Common myeloid progenitor, CD34-positive (primary cell): ENCODE measurements at regions not wholly inside any gene's neighbourhood (a gene's known extent, or its start where the extent isn't known, plus 50 kb on each side); places are given as distances from the start of the nearest gene placed in this dataset.

Experiments used
- CTCF ChIA-PET: fragments of 350-600 bp; sonication (Branson Sonifier 250); formaldehyde crosslinking; loops from one replicate; lab custom pipeline; 2021; ENCODE audit warnings: antibody characterized with exemption; lab: Charles Lee
- POLR2A ChIA-PET: fragments of 350-600 bp; sonication (Branson Sonifier 250); formaldehyde crosslinking; loops from one replicate; lab custom pipeline; 2021; ENCODE audit warnings: antibody characterized with exemption; lab: Charles Lee
- DNase-seq, 3 donors: peaks; one replicate each; pipeline versions ENCODE4 v3.0.0 to v3.0.0-alpha.2; 2013
- H3K27ac ChIP-seq, 2 experiments: 1 replicate in 1 of 2; 2 replicates in 1 of 2; pipeline ENCODE4 v1.7.0; 2013; ENCODE audit warnings: inconsistent platforms in 2 of 2, low read length in 2 of 2, mild to moderate bottlenecking in 2 of 2, low read depth in 1 of 2, moderate library complexity in 1 of 2; ENCODE audit not compliant: severe bottlenecking in 2 of 2, insufficient read depth in 1 of 2, poor library complexity in 1 of 2
- H3K27me3 ChIP-seq, 5 experiments: replicated peaks in 2 of 5; 1 replicate in 3 of 5; 2 replicates in 2 of 5; pipeline versions ENCODE4 v1.6.1 to v1.7.0; 2013; ENCODE audit warnings: low read length in 4 of 5, mild to moderate bottlenecking in 2 of 5, moderate library complexity in 2 of 5, inconsistent platforms in 1 of 5; ENCODE audit not compliant: insufficient read depth in 5 of 5, control insufficient read depth in 4 of 5
- H3K36me3 ChIP-seq, 4 experiments: 1 replicate in 2 of 4; 2 replicates in 2 of 4; pipeline versions ENCODE4 v1.6.1 to v1.7.0; 2013; ENCODE audit warnings: low read length in 3 of 4, control low read depth in 1 of 4, mild to moderate bottlenecking in 1 of 4; ENCODE audit not compliant: control insufficient read depth in 4 of 4, insufficient read depth in 4 of 4
- H3K4me1 ChIP-seq, 4 experiments: 1 replicate in 3 of 4; 2 replicates in 1 of 4; pipeline versions ENCODE4 v1.6.1 to v1.7.1; 2013; ENCODE audit warnings: low read length in 3 of 4, mild to moderate bottlenecking in 3 of 4, control low read depth in 1 of 4, inconsistent platforms in 1 of 4, moderate library complexity in 1 of 4; ENCODE audit not compliant: control insufficient read depth in 4 of 4, insufficient read depth in 4 of 4; ENCODE audit errors: control extremely low read depth in 1 of 4
- H3K4me3 ChIP-seq, 7 experiments: 1 replicate in 4 of 7; 2 replicates in 3 of 7; pipeline versions ENCODE4 v1.5.1 to v1.7.0; 2013; ENCODE audit warnings: mild to moderate bottlenecking in 7 of 7, low read length in 6 of 7, moderate library complexity in 6 of 7, inconsistent platforms in 2 of 7, low read depth in 2 of 7, control low read depth in 1 of 7; ENCODE audit not compliant: insufficient read depth in 4 of 7, control insufficient read depth in 1 of 7; ENCODE audit errors: extremely low read depth in 1 of 7
- H3K9me3 ChIP-seq, 5 experiments: 1 replicate in 4 of 5; 2 replicates in 1 of 5; pipeline versions ENCODE4 v1.6.1 to v1.7.1; 2013; ENCODE audit warnings: low read length in 4 of 5, mild to moderate bottlenecking in 2 of 5, inconsistent platforms in 1 of 5, low read depth in 1 of 5, moderate library complexity in 1 of 5; ENCODE audit not compliant: control insufficient read depth in 4 of 5, insufficient read depth in 2 of 5; ENCODE audit errors: control extremely low read depth in 1 of 5
- WGBS: methylation state at CpG from one replicate; pipeline ENCODE4 v1.1.5; 2013; ENCODE audit not compliant: insufficient coverage; 5-methylcytosine and 5-hydroxymethylcytosine counted together

- no peak for DNase-seq
- Histone ChIP-seq H3K9me3 (peaks cover 0 to 3% (median 0%) of the 10 kb centered on the region in 5 experiments), H3K36me3 (no peaks in the 10 kb centered on the region), H3K27ac (no peak overlapping the region), H3K4me3 (no peak overlapping the region), H3K27me3 (no peaks in the 10 kb centered on the region), H3K4me1 (no peaks in the 10 kb centered on the region)
- ChIA-PET CTCF (no interaction called here), POLR2A (no interaction called here)
- no CpG with 5 or more reads among the region's 2 CpGs for WGBS
These were observed 281.9 kb downstream of the RBM26 start for GRCh38 chr13:79124183-79124582.

GRCh38 chr13:79121286-79121685 is 284.8 kb downstream of the RBM26 start:
- WGBS, result 79% methylated on average over 4 of the region's 4 CpGs
- no peaks in the 10 kb centered on the region for H3K27me3 ChIP-seq
- peaks cover 0 to 3% (median 0%) of the 10 kb centered on the region in 5 experiments for H3K9me3 ChIP-seq
- H3K27ac ChIP-seq, result no peak overlapping the region
- H3K4me1 ChIP-seq, result no peaks in the 10 kb centered on the region
- ChIA-PET POLR2A (no interaction called here), CTCF (no interaction called here)
- H3K4me3 ChIP-seq, result no peak overlapping the region
- H3K36me3 ChIP-seq, result no peaks in the 10 kb centered on the region
- DNase-seq, result no peak

DNA sequence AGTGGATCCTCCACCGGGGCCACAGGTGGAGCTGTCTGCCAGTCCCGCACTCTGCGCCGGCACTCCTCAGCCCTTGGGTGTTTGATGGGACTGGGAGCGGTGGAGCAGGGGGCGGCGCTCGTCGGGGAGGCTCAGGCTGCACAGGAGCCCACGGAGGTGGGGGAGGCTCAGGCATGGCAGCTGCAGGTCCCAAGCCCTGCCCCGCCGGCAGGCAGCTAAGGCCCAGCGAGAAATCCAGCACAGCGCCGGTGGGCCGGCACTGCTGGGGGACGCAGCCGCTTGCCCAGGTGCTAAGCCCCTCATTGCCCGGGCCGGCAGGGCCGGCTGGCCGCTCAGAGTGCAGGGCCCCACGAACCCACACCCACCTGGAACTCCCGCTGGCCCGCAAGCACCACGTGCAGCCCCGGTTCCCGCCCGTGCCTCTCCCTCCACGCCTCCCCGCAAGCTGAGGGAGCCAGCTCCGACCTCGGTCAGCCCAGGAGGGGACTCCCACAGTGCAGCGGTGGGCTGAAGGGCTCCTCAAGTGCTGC is 286.4 kb downstream of the RBM26 start:
- Histone ChIP-seq H3K36me3 (no peaks in the 10 kb centered on the region), H3K27ac (no peak overlapping the region), H3K9me3 (peaks cover 0 to 3% (median 0%) of the 10 kb centered on the region in 5 experiments), H3K4me1 (no peaks in the 10 kb centered on the region), H3K27me3 (no peaks in the 10 kb centered on the region), H3K4me3 (no peak overlapping the region)
- no peak for DNase-seq
- ChIA-PET POLR2A (no interaction called here), CTCF (no interaction called here)
- 84% methylated on average over 16 of the region's 34 CpGs for WGBS

DNA sequence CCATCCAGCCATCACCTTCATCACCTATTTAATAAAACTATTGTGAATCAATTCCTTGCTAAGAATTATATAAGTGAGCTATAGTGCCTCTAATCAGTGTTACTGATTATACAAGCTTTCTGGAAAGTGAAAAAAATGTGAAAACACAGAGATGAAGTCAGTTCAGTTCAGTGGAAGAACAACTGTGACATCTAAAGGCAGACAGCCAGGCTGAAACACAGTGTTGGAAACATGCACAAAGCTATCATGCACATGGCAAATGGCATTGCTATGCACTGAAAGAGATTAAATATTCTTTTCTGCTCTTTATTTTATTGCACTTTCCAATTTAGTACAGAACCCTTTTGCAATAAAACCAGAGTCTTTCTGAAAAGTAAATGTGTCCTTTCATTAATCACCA is 294.0 kb downstream of the RBM26 start:
- Histone ChIP-seq H3K27me3 (no peaks in the 10 kb centered on the region), H3K27ac (no peak overlapping the region), H3K4me3 (no peak overlapping the region), H3K36me3 (no peaks in the 10 kb centered on the region), H3K4me1 (no peaks in the 10 kb centered on the region), H3K9me3 (no peaks in the 10 kb centered on the region)
- no peak for DNase-seq
- POLR2A ChIA-PET, result no interaction called here
- CTCF ChIA-PET, result no interaction called here

GRCh38 chr13:79108914-79109643 is 297.0 kb downstream of the RBM26 start:
- 88% methylated on average over 1 of the region's 1 CpG for WGBS
- H3K36me3 ChIP-seq, result no peaks in the 10 kb centered on the region
- ChIA-PET CTCF (no interaction called here), POLR2A (no interaction called here)
- no peak overlapping the region for H3K4me3 ChIP-seq
- no peaks in the 10 kb centered on the region for H3K27me3 ChIP-seq
- H3K9me3 ChIP-seq, result no peaks in the 10 kb centered on the region
- no peak for DNase-seq
- H3K4me1 ChIP-seq, result no peaks in the 10 kb centered on the region
- no peak overlapping the region for H3K27ac ChIP-seq

- H3K27ac ChIP-seq, result no peak overlapping the region
- no peak for DNase-seq
- CTCF ChIA-PET, result no interaction called here
- POLR2A ChIA-PET, result no interaction called here
- no peaks in the 10 kb centered on the region for H3K27me3 ChIP-seq
- no peaks in the 10 kb centered on the region for H3K36me3 ChIP-seq
- WGBS, result 38% methylated on average over 1 of the region's 4 CpGs
- H3K9me3 ChIP-seq, result no peaks in the 10 kb centered on the region
- H3K4me3 ChIP-seq, result no peak overlapping the region
- no peaks in the 10 kb centered on the region for H3K4me1 ChIP-seq
These were observed 307.5 kb downstream of the RBM26 start for GRCh38 chr13:79098596-79098995.

- Histone ChIP-seq H3K4me3 (no peak overlapping the region), H3K27me3 (no peaks in the 10 kb centered on the region), H3K27ac (no peak overlapping the region), H3K4me1 (no peaks in the 10 kb centered on the region), H3K9me3 (no peaks in the 10 kb centered on the region), H3K36me3 (no peaks in the 10 kb centered on the region)
- POLR2A ChIA-PET, result no interaction called here
- 100% methylated on average over 1 of the region's 1 CpG for WGBS
- CTCF ChIA-PET, result no interaction called here
- DNase-seq, result no peak
These were observed 308.9 kb downstream of the RBM26 start for GRCh38 chr13:79097201-79097600.
